ENCODE measurements at regions not wholly inside any gene's neighbourhood (a gene's known extent, or its start where the extent isn't known, plus 50 kb on each side); places are given as distances from the start of the nearest gene placed in this dataset.
A peak's percentile ranks its signal among the peaks of the same experiment; 100 is the strongest.

DNA sequence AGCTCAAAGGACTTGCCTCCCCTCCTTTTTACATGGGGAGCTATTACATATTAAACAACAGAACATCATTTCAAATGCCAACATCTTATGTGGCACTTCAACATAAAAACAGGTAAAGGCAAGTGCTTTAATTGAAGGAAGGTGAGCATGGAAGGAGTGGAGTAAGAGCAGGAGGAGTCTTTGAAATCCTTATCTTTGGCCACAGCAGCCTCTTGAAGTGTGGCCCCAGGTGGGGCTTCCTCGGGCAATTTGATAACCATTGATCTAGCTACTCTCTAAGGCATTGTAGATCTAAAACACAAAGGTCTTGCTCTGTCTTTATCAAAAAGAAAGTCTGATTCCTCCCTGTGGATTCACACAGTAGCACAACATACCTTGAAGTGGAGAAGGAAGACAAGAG, 70.9 kb upstream of the PPP2R5A start:
- DNase-seq (ENCODE audit: low read depth, low spot score), result no peak
- Histone ChIP-seq H3K9ac (ENCODE audit: insufficient read length, low read depth) (no peak overlapping the region), H3K36me3 (ENCODE audit: insufficient read depth, insufficient read length, low read length) (no peaks in the 10 kb centered on the region), H3K4me1 (ENCODE audit: insufficient read depth, insufficient read length) (no peaks in the 10 kb centered on the region), H3K27me3 (ENCODE audit: insufficient read depth, insufficient read length) (no peaks in the 10 kb centered on the region), H3K9me3 (ENCODE audit: insufficient read depth, low read length) (no peaks in the 10 kb centered on the region), H3K4me3 (ENCODE audit: insufficient read length, low read depth) (no peak overlapping the region)
- TF ChIP-seq ZNF274 (IDR thresholded peaks at IDR 0.05; ENCODE audit: low read depth, low read length) (no peak), YY1 (IDR thresholded peaks at IDR 0.05; ENCODE audit: insufficient read depth, insufficient read length) (no peak), SUZ12 (IDR thresholded peaks at IDR 0.05; ENCODE audit: extremely low read depth, insufficient read depth, insufficient read length) (no peak)

DNA sequence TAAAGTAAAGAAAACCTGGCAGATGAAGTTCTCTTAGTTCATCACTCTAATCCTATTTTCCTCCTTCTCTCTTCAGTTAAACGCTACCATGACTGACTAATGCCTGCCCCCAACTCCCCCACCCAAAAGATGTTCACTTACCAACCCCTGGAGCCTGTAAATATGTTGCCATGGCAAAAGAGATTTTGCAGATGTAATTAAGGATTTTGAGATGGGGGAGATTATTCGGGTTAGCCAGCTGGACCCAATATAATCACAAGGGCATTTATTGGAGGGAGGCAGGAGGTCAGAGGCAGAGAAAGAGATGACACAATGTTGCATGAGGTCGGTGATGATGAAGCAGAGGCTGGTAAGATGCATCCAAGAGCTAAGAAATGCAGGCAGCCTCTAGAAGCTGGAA, 69.3 kb upstream of the PPP2R5A start:
- no peak for TF ChIP-seq ZNF274 (IDR thresholded peaks at IDR 0.05; ENCODE audit: low read depth, low read length)
- no peak for TF ChIP-seq SUZ12 (IDR thresholded peaks at IDR 0.05; ENCODE audit: extremely low read depth, insufficient read depth, insufficient read length)
- TF ChIP-seq YY1 (IDR thresholded peaks at IDR 0.05; ENCODE audit: insufficient read depth, insufficient read length), result no peak
- Histone ChIP-seq H3K27me3 (ENCODE audit: insufficient read depth, insufficient read length) (no peaks in the 10 kb centered on the region), H3K9ac (ENCODE audit: insufficient read length, low read depth) (no peak overlapping the region), H3K36me3 (ENCODE audit: insufficient read depth, insufficient read length, low read length) (no peaks in the 10 kb centered on the region), H3K4me3 (ENCODE audit: insufficient read length, low read depth) (no peak overlapping the region), H3K9me3 (ENCODE audit: insufficient read depth, low read length) (no peaks in the 10 kb centered on the region), H3K4me1 (ENCODE audit: insufficient read depth, insufficient read length) (no peaks in the 10 kb centered on the region)
- DNase-seq (ENCODE audit: low read depth, low spot score), result no peak

GRCh38 chr1:212217633-212218032, 67.6 kb upstream of the PPP2R5A start:
- H3K9ac ChIP-seq (ENCODE audit: insufficient read length, low read depth), result no peak overlapping the region
- H3K4me1 ChIP-seq (ENCODE audit: insufficient read depth, insufficient read length), result no peaks in the 10 kb centered on the region
- no peaks in the 10 kb centered on the region for H3K36me3 ChIP-seq (ENCODE audit: insufficient read depth, insufficient read length, low read length)
- H3K9me3 ChIP-seq (ENCODE audit: insufficient read depth, low read length), result no peaks in the 10 kb centered on the region
- no peak overlapping the region for H3K4me3 ChIP-seq (ENCODE audit: insufficient read length, low read depth)
- no peak for DNase-seq (ENCODE audit: low read depth, low spot score)
- no peaks in the 10 kb centered on the region for H3K27me3 ChIP-seq (ENCODE audit: insufficient read depth, insufficient read length)
- no peak for TF ChIP-seq ZNF274 (IDR thresholded peaks at IDR 0.05; ENCODE audit: low read depth, low read length)
- TF ChIP-seq YY1 (IDR thresholded peaks at IDR 0.05; ENCODE audit: insufficient read depth, insufficient read length), result no peak
- no peak for TF ChIP-seq SUZ12 (IDR thresholded peaks at IDR 0.05; ENCODE audit: extremely low read depth, insufficient read depth, insufficient read length)

DNA sequence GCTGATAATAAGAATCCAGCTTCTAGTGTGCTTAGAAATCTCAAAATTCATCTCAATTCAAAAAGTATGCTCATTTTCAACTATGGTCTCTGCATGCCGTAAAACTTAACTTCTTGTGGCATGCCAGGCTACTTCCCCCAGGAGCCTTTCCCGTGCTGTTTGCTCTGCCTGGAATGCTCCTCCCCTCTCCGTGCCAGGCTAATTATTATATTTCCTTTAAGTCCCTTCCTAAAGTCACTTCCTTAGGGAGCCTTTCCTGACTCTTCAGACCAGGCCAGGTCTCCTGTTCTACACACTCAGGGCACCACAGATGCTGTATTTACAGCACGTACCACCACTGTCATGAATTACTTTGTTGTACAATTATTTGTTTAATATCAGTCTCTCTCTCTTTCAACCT, 67.1 kb upstream of the PPP2R5A start:
- no peaks in the 10 kb centered on the region for H3K36me3 ChIP-seq (ENCODE audit: insufficient read depth, insufficient read length, low read length)
- H3K27me3 ChIP-seq (ENCODE audit: insufficient read depth, insufficient read length), result no peaks in the 10 kb centered on the region
- no peaks in the 10 kb centered on the region for H3K9me3 ChIP-seq (ENCODE audit: insufficient read depth, low read length)
- H3K9ac ChIP-seq (ENCODE audit: insufficient read length, low read depth), result no peak overlapping the region
- no peak overlapping the region for H3K4me3 ChIP-seq (ENCODE audit: insufficient read length, low read depth)
- DNase-seq (ENCODE audit: low read depth, low spot score), result no peak
- TF ChIP-seq YY1 (IDR thresholded peaks at IDR 0.05; ENCODE audit: insufficient read depth, insufficient read length), result no peak
- H3K4me1 ChIP-seq (ENCODE audit: insufficient read depth, insufficient read length), result no peaks in the 10 kb centered on the region

GRCh38 chr1:212218911-212219310, 66.3 kb upstream of the PPP2R5A start:
- TF ChIP-seq ZNF274 (IDR thresholded peaks at IDR 0.05; ENCODE audit: low read depth, low read length), result no peak
- no peak for TF ChIP-seq SUZ12 (IDR thresholded peaks at IDR 0.05; ENCODE audit: extremely low read depth, insufficient read depth, insufficient read length)
- TF ChIP-seq YY1 (IDR thresholded peaks at IDR 0.05; ENCODE audit: insufficient read depth, insufficient read length), result no peak
- no peak overlapping the region for H3K9ac ChIP-seq (ENCODE audit: insufficient read length, low read depth)

GRCh38 chr1:212219679-212220463, 65.3 kb upstream of the PPP2R5A start:
- TF ChIP-seq YY1 (IDR thresholded peaks at IDR 0.05; ENCODE audit: insufficient read depth, insufficient read length), result no peak
- TF ChIP-seq SUZ12 (IDR thresholded peaks at IDR 0.05; ENCODE audit: extremely low read depth, insufficient read depth, insufficient read length), result no peak
- TF ChIP-seq ZNF274 (IDR thresholded peaks at IDR 0.05; ENCODE audit: low read depth, low read length), result no peak
- H3K9ac ChIP-seq (ENCODE audit: insufficient read length, low read depth), result no peak overlapping the region
- H3K4me1 ChIP-seq (ENCODE audit: insufficient read depth, insufficient read length), result no peaks in the 10 kb centered on the region
- no peaks in the 10 kb centered on the region for H3K9me3 ChIP-seq (ENCODE audit: insufficient read depth, low read length)
- DNase-seq (ENCODE audit: low read depth, low spot score), result peak; percentile 35
- H3K36me3 ChIP-seq (ENCODE audit: insufficient read depth, insufficient read length, low read length), result no peaks in the 10 kb centered on the region
- H3K27me3 ChIP-seq (ENCODE audit: insufficient read depth, insufficient read length), result no peaks in the 10 kb centered on the region
- H3K4me3 ChIP-seq (ENCODE audit: insufficient read length, low read depth), result no peak overlapping the region

More at GRCh38 chr1:212218911-212219310, 66.3 kb upstream of the PPP2R5A start:
- no peak for DNase-seq (ENCODE audit: low read depth, low spot score)
- no peaks in the 10 kb centered on the region for H3K4me1 ChIP-seq (ENCODE audit: insufficient read depth, insufficient read length)
- no peaks in the 10 kb centered on the region for H3K9me3 ChIP-seq (ENCODE audit: insufficient read depth, low read length)
- H3K4me3 ChIP-seq (ENCODE audit: insufficient read length, low read depth), result no peak overlapping the region
- no peaks in the 10 kb centered on the region for H3K27me3 ChIP-seq (ENCODE audit: insufficient read depth, insufficient read length)
- no peaks in the 10 kb centered on the region for H3K36me3 ChIP-seq (ENCODE audit: insufficient read depth, insufficient read length, low read length)

DNA sequence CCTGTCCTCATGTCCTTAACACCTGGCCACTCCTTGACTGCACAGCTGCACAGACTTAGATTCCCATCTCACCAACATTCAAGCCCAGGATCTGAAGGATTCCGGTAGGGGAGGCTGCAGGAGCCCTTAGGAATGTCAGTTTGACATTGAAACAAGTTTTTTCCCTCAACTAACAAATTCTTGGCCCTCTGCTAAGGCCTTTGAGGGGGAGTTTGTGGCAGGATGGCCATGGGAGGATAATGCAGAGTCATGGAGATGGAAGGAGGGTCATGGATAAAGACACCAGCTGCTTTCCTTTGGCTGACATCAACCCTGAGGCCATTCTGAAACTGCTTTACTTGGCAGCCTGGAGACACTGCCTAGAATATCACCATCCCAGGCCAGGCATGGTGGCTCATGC, 63.4 kb upstream of the PPP2R5A start:
- TF ChIP-seq SUZ12 (IDR thresholded peaks at IDR 0.05; ENCODE audit: extremely low read depth, insufficient read depth, insufficient read length) (no peak), ZNF274 (IDR thresholded peaks at IDR 0.05; ENCODE audit: low read depth, low read length) (no peak), YY1 (IDR thresholded peaks at IDR 0.05; ENCODE audit: insufficient read depth, insufficient read length) (no peak)
- no peak for DNase-seq (ENCODE audit: low read depth, low spot score)
- Histone ChIP-seq H3K36me3 (ENCODE audit: insufficient read depth, insufficient read length, low read length) (no peaks in the 10 kb centered on the region), H3K27me3 (ENCODE audit: insufficient read depth, insufficient read length) (no peaks in the 10 kb centered on the region), H3K9ac (ENCODE audit: insufficient read length, low read depth) (no peak overlapping the region), H3K4me1 (ENCODE audit: insufficient read depth, insufficient read length) (no peaks in the 10 kb centered on the region), H3K9me3 (ENCODE audit: insufficient read depth, low read length) (no peaks in the 10 kb centered on the region), H3K4me3 (ENCODE audit: insufficient read length, low read depth) (no peak overlapping the region)

Data from NT2/D1 (cell line).